C4-2B (cell line): ENCODE measurements at regions not wholly inside any gene's neighbourhood (a gene's known extent, or its start where the extent isn't known, plus 50 kb on each side); places are given as distances from the start of the nearest gene placed in this dataset.

ENCODE experiments used
- CTCF ChIP-seq: fragments of 450-650 bp; conservative IDR thresholded peaks from 2 replicates; pipeline ENCODE4 v1.5.1; 2017; ENCODE audit warnings: mild to moderate bottlenecking
- ZFX ChIP-seq: fragments of 450-650 bp; IDR thresholded peaks from 2 replicates; pipeline ENCODE4 v1.6.1; 2017

- TF ChIP-seq CTCF (no peak), ZFX (no peak)
Measured at GRCh38 chr10:33807531-33808359, 473.3 kb upstream of the NRP1 start.
